ENCODE measurements at regions not wholly inside any gene's neighbourhood (a gene's known extent, or its start where the extent isn't known, plus 50 kb on each side); places are given as distances from the start of the nearest gene placed in this dataset.

- no peak for DNase-seq
Measured at GRCh38 chr15:68525815-68526214, 53.0 kb upstream of the CORO2B start.

GRCh38 chr15:68526269-68526668, 52.5 kb upstream of the CORO2B start:
- DNase-seq: no peak

- no peak for DNase-seq
Measured at GRCh38 chr15:68526784-68527183, 52.0 kb upstream of the CORO2B start.

- no peak for DNase-seq
Measured at GRCh38 chr15:68528626-68529290, 50.0 kb upstream of the CORO2B start.

Measured in NCI-H69 (cell line).